Neuron (in vitro differentiated cells): ENCODE measurements at regions not wholly inside any gene's neighbourhood (a gene's known extent, or its start where the extent isn't known, plus 50 kb on each side); places are given as distances from the start of the nearest gene placed in this dataset.

Source experiments
- H2AFZ ChIP-seq: one replicate; pipeline ENCODE4 v1.6.1; 2013; ENCODE audit warnings: low read depth, mild to moderate bottlenecking, inconsistent platforms, low read length, moderate library complexity
- H3K27me3 ChIP-seq: one replicate; pipeline ENCODE4 v1.6.1; 2013; ENCODE audit warnings: low read length; ENCODE audit not compliant: insufficient read depth
- H3K36me3 ChIP-seq: one replicate; pipeline ENCODE4 v1.6.1; 2013; ENCODE audit warnings: low read length; ENCODE audit not compliant: insufficient read depth
- H3K4me1 ChIP-seq: one replicate; pipeline ENCODE4 v1.6.1; 2013; ENCODE audit warnings: low read length; ENCODE audit not compliant: insufficient read depth
- H3K4me3 ChIP-seq: 2 replicates; pipeline ENCODE4 v1.5.1; 2013; ENCODE audit warnings: mild to moderate bottlenecking, low read length, moderate library complexity
- H3K9me3 ChIP-seq: one replicate; pipeline ENCODE4 v1.6.1; 2013; ENCODE audit warnings: low read length

- Histone ChIP-seq H3K27me3 (peaks cover 8% of the 10 kb centered on the region), H3K9me3 (peaks cover 8% of the 10 kb centered on the region), H3K4me3 (no peak overlapping the region), H2AFZ (no peak overlapping the region), H3K4me1 (no peaks in the 10 kb centered on the region), H3K36me3 (no peaks in the 10 kb centered on the region)
Observed at GRCh38 chr5:1665803-1666202, 133.8 kb downstream of the MRPL36 start.

- H3K36me3 ChIP-seq, result no peaks in the 10 kb centered on the region
- H3K4me1 ChIP-seq, result no peaks in the 10 kb centered on the region
- peaks cover 4% of the 10 kb centered on the region for H3K9me3 ChIP-seq
- peaks cover 10% of the 10 kb centered on the region for H3K27me3 ChIP-seq
- H2AFZ ChIP-seq, result no peak overlapping the region
- no peak overlapping the region for H3K4me3 ChIP-seq
Observed at GRCh38 chr5:1665231-1665630, 134.4 kb downstream of the MRPL36 start.

- Histone ChIP-seq H3K27me3 (peaks cover 7% of the 10 kb centered on the region), H3K9me3 (no peaks in the 10 kb centered on the region)
Observed at GRCh38 chr5:1663186-1663585, 136.5 kb downstream of the MRPL36 start.

GRCh38 chr5:1662559-1663085, 137.0 kb downstream of the MRPL36 start:
- no peaks in the 10 kb centered on the region for H3K9me3 ChIP-seq
- H2AFZ ChIP-seq, result no peak overlapping the region
- H3K36me3 ChIP-seq, result no peaks in the 10 kb centered on the region
- H3K4me1 ChIP-seq, result no peaks in the 10 kb centered on the region
- peaks cover 7% of the 10 kb centered on the region for H3K27me3 ChIP-seq
- no peak overlapping the region for H3K4me3 ChIP-seq

More at GRCh38 chr5:1663186-1663585, 136.5 kb downstream of the MRPL36 start:
- Histone ChIP-seq H2AFZ (no peak overlapping the region), H3K36me3 (no peaks in the 10 kb centered on the region), H3K4me3 (no peak overlapping the region), H3K4me1 (no peaks in the 10 kb centered on the region)

DNA sequence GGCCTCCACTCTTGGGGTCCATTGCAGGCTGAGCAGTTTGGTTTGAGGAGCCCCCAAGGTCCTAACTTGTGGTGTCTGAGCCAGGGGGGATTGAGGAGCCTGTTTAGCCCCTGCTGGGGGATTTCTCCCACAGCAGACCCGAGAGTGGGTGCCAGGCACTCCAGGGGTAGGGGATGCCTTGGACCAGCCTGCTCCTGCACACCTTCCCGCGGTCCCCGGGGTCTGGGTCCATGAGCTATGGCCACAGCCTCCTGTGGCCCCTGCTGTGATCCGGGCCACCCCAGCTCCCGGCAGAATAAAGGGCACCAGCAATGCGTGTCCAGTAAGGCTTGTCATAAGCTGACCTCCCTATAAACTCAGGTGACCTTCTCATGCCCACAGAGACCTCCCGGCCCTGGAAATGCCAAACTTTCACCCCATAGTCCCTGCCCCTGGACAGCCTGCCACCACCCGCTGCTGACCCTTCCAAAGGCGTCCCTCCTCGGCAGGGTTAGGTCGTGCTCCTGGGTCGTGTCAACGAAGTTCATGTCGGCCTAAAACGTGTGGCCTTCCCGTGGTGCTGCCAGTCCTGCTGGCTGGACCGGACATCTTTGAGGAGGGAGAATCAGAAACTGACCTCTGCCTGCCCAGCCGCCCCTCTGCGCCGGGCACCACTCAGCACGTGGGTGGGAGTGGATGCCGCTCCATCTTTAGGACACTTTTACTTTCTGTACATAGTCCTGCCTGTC, 137.6 kb downstream of the MRPL36 start:
- peaks cover 7% of the 10 kb centered on the region for H3K27me3 ChIP-seq
- no peaks in the 10 kb centered on the region for H3K4me1 ChIP-seq
- H3K9me3 ChIP-seq, result no peaks in the 10 kb centered on the region
- H3K4me3 ChIP-seq, result no peak overlapping the region
- no peaks in the 10 kb centered on the region for H3K36me3 ChIP-seq
- H2AFZ ChIP-seq, result no peak overlapping the region

DNA sequence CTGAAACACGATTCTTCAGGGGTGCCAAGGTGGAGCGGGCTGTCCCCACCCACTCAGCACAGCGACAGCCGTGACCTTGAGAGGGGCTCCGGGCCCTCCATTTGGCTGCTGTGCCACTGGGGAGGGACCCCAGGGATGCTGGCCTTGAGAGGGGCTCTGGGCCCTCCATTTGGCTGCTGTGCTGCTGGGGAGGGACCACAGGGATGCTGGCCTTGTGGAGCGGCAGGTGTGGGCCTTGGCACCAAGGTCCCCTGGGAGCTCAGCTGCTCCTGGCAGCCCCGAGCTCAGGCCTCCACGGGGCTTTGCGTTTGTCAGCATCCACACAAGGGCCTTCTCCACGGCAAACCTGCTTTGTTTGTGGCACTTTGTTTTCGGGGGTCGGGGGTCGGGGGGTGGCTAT, 137.6 kb upstream of the LPCAT1 start:
- Histone ChIP-seq H3K27me3 (peaks cover 7% of the 10 kb centered on the region), H3K36me3 (no peaks in the 10 kb centered on the region), H3K4me3 (no peak overlapping the region), H3K9me3 (no peaks in the 10 kb centered on the region), H2AFZ (no peak overlapping the region), H3K4me1 (no peaks in the 10 kb centered on the region)

DNA sequence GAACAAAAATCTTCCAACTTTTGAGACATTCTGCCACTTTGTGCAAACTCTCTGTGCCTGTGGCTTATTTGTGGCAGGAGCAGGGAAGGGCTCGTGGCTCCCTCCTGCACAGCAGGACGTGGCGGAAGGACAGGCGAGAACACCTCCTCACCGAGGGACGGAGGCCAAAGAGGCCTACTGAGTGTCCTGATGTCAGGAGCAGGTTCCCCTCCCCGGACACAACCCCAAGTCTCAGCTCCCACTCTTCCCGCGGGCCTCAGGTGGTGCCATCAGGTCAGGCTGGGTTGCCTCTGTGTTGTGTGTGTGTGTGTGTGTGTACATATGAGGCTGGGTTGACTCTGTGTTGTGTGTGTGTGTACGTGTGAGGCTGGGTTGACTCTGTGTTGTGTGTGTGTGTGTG, 136.8 kb upstream of the LPCAT1 start:
- Histone ChIP-seq H3K9me3 (no peaks in the 10 kb centered on the region), H3K4me3 (no peak overlapping the region), H3K4me1 (no peaks in the 10 kb centered on the region), H3K27me3 (peaks cover 14% of the 10 kb centered on the region), H2AFZ (no peak overlapping the region), H3K36me3 (no peaks in the 10 kb centered on the region)

- Histone ChIP-seq H3K9me3 (no peaks in the 10 kb centered on the region), H3K4me3 (no peak overlapping the region), H3K36me3 (no peaks in the 10 kb centered on the region), H3K4me1 (no peaks in the 10 kb centered on the region), H2AFZ (no peak overlapping the region), H3K27me3 (peaks cover 14% of the 10 kb centered on the region)
Observed at GRCh38 chr5:1660001-1660400, 136.2 kb upstream of the LPCAT1 start.

DNA sequence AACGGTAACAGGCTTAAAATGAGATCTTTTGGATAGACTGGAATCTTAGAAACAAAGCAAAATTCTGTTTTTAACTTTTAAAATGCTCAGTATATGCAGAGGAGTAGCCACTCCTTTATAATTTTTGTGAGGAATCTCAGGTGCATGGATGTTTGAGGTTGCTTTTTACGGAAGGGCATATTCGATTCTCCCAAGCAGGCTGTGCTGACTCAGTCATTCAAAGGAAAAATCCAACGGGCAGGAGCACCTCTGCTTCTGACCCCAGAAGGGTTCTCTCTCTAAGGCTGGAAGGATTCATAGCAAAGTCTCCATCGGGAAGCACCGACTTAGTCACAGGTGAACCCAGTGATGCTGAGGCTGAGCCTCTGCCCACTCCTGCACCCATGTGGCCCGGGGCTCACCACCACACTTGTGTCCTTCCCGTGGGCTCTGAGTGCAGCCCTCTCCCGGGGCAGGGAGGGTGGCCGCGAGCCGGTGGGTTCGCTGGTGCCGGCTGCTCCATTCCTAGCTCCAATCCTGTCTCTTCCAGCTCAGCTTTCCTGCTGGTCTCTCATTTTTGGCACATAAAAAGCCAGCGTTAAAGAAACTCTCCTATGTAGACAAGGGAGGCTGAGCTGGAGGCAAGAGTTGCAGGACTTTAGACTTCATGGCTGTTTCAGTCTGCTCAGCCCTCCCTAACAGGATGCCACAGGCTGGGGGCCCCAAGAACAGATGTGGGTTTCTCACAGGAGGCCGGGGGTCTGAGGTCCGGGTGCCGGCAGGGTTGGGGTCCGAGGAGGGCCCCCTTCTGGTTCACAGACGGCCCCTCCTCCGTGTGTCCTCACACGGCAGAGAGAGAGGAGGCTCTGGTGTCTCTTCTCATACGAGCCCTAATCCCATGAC, 135.6 kb upstream of the LPCAT1 start:
- H3K36me3 ChIP-seq, result no peaks in the 10 kb centered on the region
- no peak overlapping the region for H2AFZ ChIP-seq
- no peaks in the 10 kb centered on the region for H3K9me3 ChIP-seq
- H3K4me3 ChIP-seq, result no peak overlapping the region
- H3K27me3 ChIP-seq, result peaks cover 14% of the 10 kb centered on the region
- H3K4me1 ChIP-seq, result no peaks in the 10 kb centered on the region

DNA sequence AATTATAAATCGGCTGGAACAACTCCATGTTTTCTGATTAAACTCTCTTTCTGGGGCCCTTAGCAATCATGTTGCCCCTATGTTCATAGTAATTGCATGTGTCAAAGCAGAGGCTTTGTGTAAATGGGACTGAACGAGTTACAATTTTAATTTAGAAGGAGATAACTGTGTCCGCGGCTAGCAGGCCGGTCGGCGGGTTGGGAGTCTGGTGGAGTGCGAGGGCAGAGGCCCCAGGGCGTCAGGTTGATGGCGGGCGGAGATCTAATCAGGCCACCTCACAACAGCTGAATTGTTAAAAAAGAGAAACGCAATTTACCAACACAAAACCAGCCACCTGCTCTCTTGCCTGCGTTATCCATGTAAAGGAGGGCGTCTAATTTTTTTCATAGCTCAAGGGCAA, 134.9 kb upstream of the LPCAT1 start:
- Histone ChIP-seq H3K4me3 (no peak overlapping the region), H3K27me3 (peaks cover 16% of the 10 kb centered on the region), H3K9me3 (no peaks in the 10 kb centered on the region), H3K4me1 (no peaks in the 10 kb centered on the region), H3K36me3 (no peaks in the 10 kb centered on the region), H2AFZ (no peak overlapping the region)

GRCh38 chr5:1657161-1657741, 133.5 kb upstream of the LPCAT1 start:
- H3K36me3 ChIP-seq, result no peaks in the 10 kb centered on the region
- no peaks in the 10 kb centered on the region for H3K9me3 ChIP-seq
- H3K4me3 ChIP-seq, result no peak overlapping the region
- H2AFZ ChIP-seq, result no peak overlapping the region
- peaks cover 21% of the 10 kb centered on the region for H3K27me3 ChIP-seq
- no peaks in the 10 kb centered on the region for H3K4me1 ChIP-seq

DNA sequence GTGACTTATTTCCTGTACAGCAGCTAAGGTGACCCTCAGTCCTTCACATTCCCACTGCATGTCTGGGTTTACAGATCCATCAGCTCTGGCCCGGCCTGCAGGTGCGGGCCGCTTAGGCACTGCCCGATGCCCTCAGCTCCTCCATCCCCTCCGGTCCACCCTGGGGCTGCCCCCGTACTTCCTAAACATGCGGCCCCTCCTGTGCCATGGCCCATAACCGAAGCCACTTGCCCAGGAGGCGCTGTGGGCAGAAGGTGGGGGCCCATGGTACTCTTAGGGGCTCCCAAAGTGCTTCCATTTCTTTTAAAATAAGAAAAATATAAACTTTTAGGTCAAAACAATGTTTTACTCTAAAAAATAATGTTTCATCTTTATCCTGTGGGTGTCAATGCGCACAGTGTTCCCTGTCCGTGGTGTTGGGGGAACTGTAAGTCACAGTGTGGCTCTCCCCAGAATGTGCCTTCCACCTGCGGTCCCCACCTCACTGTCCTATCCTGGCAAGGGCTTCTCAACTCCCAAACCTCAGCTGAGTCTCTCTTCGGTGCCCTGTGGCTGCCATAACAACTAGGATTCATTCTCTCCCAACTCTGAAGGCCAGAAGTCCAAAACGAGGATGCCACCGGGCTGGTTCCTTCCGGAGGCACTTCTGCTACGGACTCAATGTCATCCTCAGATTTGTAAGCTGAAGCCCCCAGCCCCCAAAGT, 132.7 kb upstream of the LPCAT1 start:
- Histone ChIP-seq H3K9me3 (no peaks in the 10 kb centered on the region), H3K4me1 (no peaks in the 10 kb centered on the region), H3K4me3 (no peak overlapping the region), H3K27me3 (peaks cover 21% of the 10 kb centered on the region), H2AFZ (no peak overlapping the region), H3K36me3 (no peaks in the 10 kb centered on the region)
